CD14-positive monocyte (primary cell): ENCODE measurements at regions not wholly inside any gene's neighbourhood (a gene's known extent, or its start where the extent isn't known, plus 50 kb on each side); places are given as distances from the start of the nearest gene placed in this dataset.

Experiments used
- DNase-seq, 3 donors: peaks; one replicate each; pipeline ENCODE4 v3.0.0-alpha.2; 2011 to 2022
- H2AFZ ChIP-seq: 2 replicates; pipeline ENCODE4 v1.6.0; 2012; ENCODE audit warnings: mild to moderate bottlenecking, low read depth, low read length, inconsistent platforms; ENCODE audit not compliant: insufficient read depth, poor library complexity, severe bottlenecking
- H3K27ac ChIP-seq, 2 donors: 1 replicate in 1 of 2; 2 replicates in 1 of 2; pipeline ENCODE4 v1.5.1; 2012 to 2013; ENCODE audit warnings: low read length in 2 of 2, control low read depth in 1 of 2, inconsistent platforms in 1 of 2, low read depth in 1 of 2, mild to moderate bottlenecking in 1 of 2
- H3K27me3 ChIP-seq, 2 donors: one replicate each; pipeline versions ENCODE4 v1.6.0 to v1.6.1; 2011 to 2013; ENCODE audit warnings: low read length in 2 of 2; ENCODE audit not compliant: control insufficient read depth in 2 of 2, insufficient read depth in 2 of 2
- H3K36me3 ChIP-seq, 2 donors: replicated peaks in 1 of 2; 1 replicate in 1 of 2; 2 replicates in 1 of 2; pipeline versions ENCODE4 v1.5.1 to v1.6.1; 2012 to 2013; ENCODE audit warnings: low read length in 2 of 2, control low read depth in 1 of 2, inconsistent platforms in 1 of 2, mild to moderate bottlenecking in 1 of 2; ENCODE audit not compliant: insufficient read depth in 2 of 2, control insufficient read depth in 1 of 2
- H3K4me1 ChIP-seq, 2 donors: 1 replicate in 1 of 2; 2 replicates in 1 of 2; pipeline versions ENCODE4 v1.5.1 to v1.6.1; 2012 to 2013; ENCODE audit warnings: low read length in 2 of 2, control low read depth in 1 of 2, inconsistent platforms in 1 of 2, mild to moderate bottlenecking in 1 of 2, moderate library complexity in 1 of 2; ENCODE audit not compliant: insufficient read depth in 2 of 2, control insufficient read depth in 1 of 2
- H3K4me2 ChIP-seq: replicated peaks from 2 replicates; pipeline ENCODE3; 2012; ENCODE audit warnings: low read length, moderate library complexity, mild to moderate bottlenecking; ENCODE audit not compliant: poor library complexity, severe bottlenecking; ENCODE audit errors: extremely low read depth
- H3K4me3 ChIP-seq, 3 experiments: fragments of 200-600 bp in 1 of 3; sonication (generic) in 1 of 3; replicated peaks in 1 of 3; 1 replicate in 2 of 3; 2 replicates in 1 of 3; pipeline ENCODE4 v1.5.1; 2011 to 2013; ENCODE audit warnings: low read length in 3 of 3, mild to moderate bottlenecking in 3 of 3, control low read depth in 2 of 3, low read depth in 2 of 3, inconsistent platforms in 1 of 3, moderate library complexity in 1 of 3
- H3K79me2 ChIP-seq: 2 replicates; pipeline ENCODE4 v1.6.0; 2012; ENCODE audit warnings: mild to moderate bottlenecking, control low read depth, inconsistent platforms, low read length, moderate library complexity; ENCODE audit not compliant: insufficient read depth
- H3K9ac ChIP-seq: 2 replicates; pipeline ENCODE4 v1.6.0; 2017; ENCODE audit warnings: low read length, mild to moderate bottlenecking; ENCODE audit not compliant: insufficient read depth, poor library complexity, severe bottlenecking
- H3K9me3 ChIP-seq, 2 donors: replicated peaks in 1 of 2; 1 replicate in 1 of 2; 2 replicates in 1 of 2; pipeline versions ENCODE4 v1.5.1 to v1.6.1; 2012 to 2013; ENCODE audit warnings: low read length in 2 of 2, control low read depth in 1 of 2; ENCODE audit not compliant: control insufficient read depth in 1 of 2, insufficient read depth in 1 of 2
- H4K20me1 ChIP-seq: 2 replicates; pipeline ENCODE4 v1.6.0; 2012; ENCODE audit warnings: mild to moderate bottlenecking, low read length, control low read depth, moderate library complexity; ENCODE audit not compliant: insufficient read depth
- H3K27ac Mint-ChIP-seq, 7 donors: one replicate each; pipeline ENCODE4 v1.8.0; 2020; ENCODE audit warnings: mild to moderate bottlenecking in 7 of 7, mixed read lengths in 7 of 7, moderate library complexity in 6 of 7, inconsistent platforms in 2 of 7
- H3K27me3 Mint-ChIP-seq, 3 donors: one replicate each; pipeline ENCODE4 v1.8.0; 2021 to 2022; ENCODE audit warnings: low read depth in 3 of 3, mild to moderate bottlenecking in 3 of 3, mixed read lengths in 3 of 3, moderate library complexity in 3 of 3, inconsistent platforms in 1 of 3
- H3K36me3 Mint-ChIP-seq, 2 donors: one replicate each; pipeline ENCODE4 v1.8.0; 2020; ENCODE audit warnings: mixed read lengths in 2 of 2, inconsistent platforms in 1 of 2, mild to moderate bottlenecking in 1 of 2
- H3K4me1 Mint-ChIP-seq: one replicate; pipeline ENCODE4 v1.8.0; 2020; ENCODE audit warnings: mild to moderate bottlenecking, mixed read lengths
- H3K4me3 Mint-ChIP-seq, 2 donors: one replicate each; pipeline ENCODE4 v1.8.0; 2020; ENCODE audit warnings: mild to moderate bottlenecking in 2 of 2, mixed read lengths in 2 of 2, moderate library complexity in 1 of 2
- H3K9me3 Mint-ChIP-seq, 7 donors: one replicate each; pipeline ENCODE4 v1.8.0; 2020 to 2022; ENCODE audit warnings: mixed read lengths in 7 of 7, mild to moderate bottlenecking in 6 of 7, moderate library complexity in 6 of 7, inconsistent platforms in 2 of 7
- WGBS: methylation state at CpG from one replicate; pipeline ENCODE4 v1.1.5; 2013; ENCODE audit warnings: missing lambda C conversion rate; ENCODE audit not compliant: insufficient coverage; 5-methylcytosine and 5-hydroxymethylcytosine counted together
- intact Hi-C, 2 donors: fragments of 100-400 bp; cut with micrococcal nuclease; formaldehyde crosslinking; loops; one replicate each; pipeline versions ENCODE4 v1.15.0 to v1.15.1; 2023
- TF ChIP-seq, protein P1 (sequence below): fragments of 200-600 bp; IDR thresholded peaks from one replicate; pipeline ENCODE4 v1.8.0; 2022; ENCODE audit warnings: antibody characterized with exemption, mild to moderate bottlenecking

DNA sequence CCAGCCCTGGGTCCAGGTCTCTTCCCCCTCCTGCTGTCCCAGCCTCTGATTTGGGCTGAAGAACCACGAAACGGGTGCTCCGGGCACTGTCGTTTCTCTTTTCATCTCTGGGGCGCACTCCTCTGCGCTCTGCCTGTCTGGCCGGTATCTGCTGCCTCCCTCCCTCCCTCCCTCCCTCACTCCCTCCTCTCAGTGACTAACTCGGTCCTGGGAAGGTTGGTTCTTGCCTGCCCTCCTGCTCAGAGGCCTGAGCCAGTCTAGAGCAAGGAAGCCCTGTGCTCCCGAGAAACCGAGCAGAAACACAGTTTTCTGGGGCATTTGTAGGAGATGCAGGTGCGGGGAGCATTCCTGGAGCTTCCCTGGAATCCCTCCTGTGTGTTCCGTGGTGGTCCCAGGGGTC is 1235.2 kb downstream of the BRD1 start:
- Histone ChIP-seq H3K9me3 (peaks cover 0 to 2% of the 10 kb centered on the region in 2 donors), H3K4me3 (no peak overlapping the region), H3K27ac (no peak overlapping the region), H3K79me2 (no peaks in the 10 kb centered on the region), H3K4me2 (no peak overlapping the region), H3K4me1 (no peaks in the 10 kb centered on the region), H4K20me1 (no peaks in the 10 kb centered on the region), H3K36me3 (no peaks in the 10 kb centered on the region), H2AFZ (no peak overlapping the region), H3K27me3 (no peaks in the 10 kb centered on the region), H3K9ac (no peak overlapping the region)
- peaks cover 0 to 7% (median 2%) of the 10 kb centered on the region in 7 donors for H3K9me3 Mint-ChIP-seq
- intact Hi-C loops: no loop called here
- WGBS: 89% methylated on average over 11 of the region's 12 CpGs
- no peaks in the 10 kb centered on the region for H3K36me3 Mint-ChIP-seq
- TF ChIP-seq, protein P1, sequence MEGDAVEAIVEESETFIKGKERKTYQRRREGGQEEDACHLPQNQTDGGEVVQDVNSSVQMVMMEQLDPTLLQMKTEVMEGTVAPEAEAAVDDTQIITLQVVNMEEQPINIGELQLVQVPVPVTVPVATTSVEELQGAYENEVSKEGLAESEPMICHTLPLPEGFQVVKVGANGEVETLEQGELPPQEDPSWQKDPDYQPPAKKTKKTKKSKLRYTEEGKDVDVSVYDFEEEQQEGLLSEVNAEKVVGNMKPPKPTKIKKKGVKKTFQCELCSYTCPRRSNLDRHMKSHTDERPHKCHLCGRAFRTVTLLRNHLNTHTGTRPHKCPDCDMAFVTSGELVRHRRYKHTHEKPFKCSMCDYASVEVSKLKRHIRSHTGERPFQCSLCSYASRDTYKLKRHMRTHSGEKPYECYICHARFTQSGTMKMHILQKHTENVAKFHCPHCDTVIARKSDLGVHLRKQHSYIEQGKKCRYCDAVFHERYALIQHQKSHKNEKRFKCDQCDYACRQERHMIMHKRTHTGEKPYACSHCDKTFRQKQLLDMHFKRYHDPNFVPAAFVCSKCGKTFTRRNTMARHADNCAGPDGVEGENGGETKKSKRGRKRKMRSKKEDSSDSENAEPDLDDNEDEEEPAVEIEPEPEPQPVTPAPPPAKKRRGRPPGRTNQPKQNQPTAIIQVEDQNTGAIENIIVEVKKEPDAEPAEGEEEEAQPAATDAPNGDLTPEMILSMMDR: no peak
- peaks cover 0 to 5% (median 4%) of the 10 kb centered on the region in 3 donors for H3K27me3 Mint-ChIP-seq
- DNase-seq: no peak
- H3K27ac Mint-ChIP-seq: no peak overlapping the region
- H3K4me3 Mint-ChIP-seq: no peak overlapping the region
- H3K4me1 Mint-ChIP-seq: no peaks in the 10 kb centered on the region

DNA sequence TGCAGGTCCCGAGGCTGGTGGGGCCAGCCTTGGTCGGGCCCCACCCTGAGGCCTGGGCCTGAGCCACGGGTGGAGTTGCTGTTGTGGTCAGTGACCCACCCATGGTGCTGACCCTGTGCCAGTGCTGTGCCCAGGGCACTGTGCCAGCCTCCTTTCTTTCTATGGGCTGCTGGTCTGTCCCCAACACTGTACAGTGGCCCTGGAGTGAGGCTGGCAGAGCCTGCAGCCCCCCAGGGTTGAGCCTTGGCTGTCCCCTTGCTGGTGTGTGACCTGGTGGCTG is 1235.7 kb downstream of the BRD1 start:
- intact Hi-C loops: no loop called here
- TF ChIP-seq, protein P1: no peak

More for the DNA sequence above, 1235.7 kb downstream of the BRD1 start:
- H3K36me3 Mint-ChIP-seq: no peaks in the 10 kb centered on the region
- no peaks in the 10 kb centered on the region for H3K9me3 ChIP-seq
- no peak overlapping the region for H2AFZ ChIP-seq
- no peaks in the 10 kb centered on the region for H3K27me3 ChIP-seq
- H3K36me3 ChIP-seq: no peaks in the 10 kb centered on the region
- H3K4me3 Mint-ChIP-seq: no peak overlapping the region
- H3K27ac ChIP-seq: no peak overlapping the region
- H3K4me1 Mint-ChIP-seq: no peaks in the 10 kb centered on the region
- no peaks in the 10 kb centered on the region for H4K20me1 ChIP-seq
- H3K79me2 ChIP-seq: no peaks in the 10 kb centered on the region
- no peak overlapping the region for H3K27ac Mint-ChIP-seq
- WGBS: 89% methylated on average over 3 of the region's 3 CpGs
- DNase-seq: no peak
- no peaks in the 10 kb centered on the region for H3K4me1 ChIP-seq
- no peak overlapping the region for H3K9ac ChIP-seq
- H3K4me2 ChIP-seq: no peak overlapping the region
- no peak overlapping the region for H3K4me3 ChIP-seq
- peaks cover 0 to 5% (median 4%) of the 10 kb centered on the region in 3 donors for H3K27me3 Mint-ChIP-seq
- peaks cover 0 to 2% (median 0%) of the 10 kb centered on the region in 7 donors for H3K9me3 Mint-ChIP-seq
